CD4-positive, alpha-beta memory T cell (primary cell): ENCODE measurements at regions not wholly inside any gene's neighbourhood (a gene's known extent, or its start where the extent isn't known, plus 50 kb on each side); places are given as distances from the start of the nearest gene placed in this dataset.

ENCODE experiments used
- CTCF ChIA-PET: fragments of 350-600 bp; sonication (Branson Sonifier 250); formaldehyde crosslinking; loops from one replicate; lab custom pipeline; 2021; ENCODE audit warnings: inconsistent platforms; ENCODE audit not compliant: partially characterized antibody; lab: Charles Lee
- POLR2A ChIA-PET: fragments of 350-600 bp; sonication (Branson Sonifier 250); formaldehyde crosslinking; loops from one replicate; lab custom pipeline; 2021; ENCODE audit not compliant: partially characterized antibody; lab: Charles Lee
- DNase-seq, 5 donors: peaks; one replicate each; pipeline versions ENCODE4 v3.0.0 to v3.0.0-alpha.2; 2020 to 2022; ENCODE audit warnings: mixed read lengths in 1 of 5
- H3K27ac ChIP-seq: one replicate; pipeline ENCODE4 v1.7.0; 2013; ENCODE audit warnings: low read depth, low read length
- H3K27me3 ChIP-seq: 2 replicates; pipeline ENCODE4 v1.7.0; 2013; ENCODE audit warnings: mild to moderate bottlenecking, low read length, moderate library complexity; ENCODE audit not compliant: insufficient read depth
- H3K36me3 ChIP-seq: 2 replicates; pipeline ENCODE4 v1.7.0; 2013; ENCODE audit warnings: mild to moderate bottlenecking, low read length, moderate library complexity; ENCODE audit not compliant: insufficient read depth
- H3K4me1 ChIP-seq: 2 replicates; pipeline ENCODE4 v1.7.0; 2013; ENCODE audit warnings: mild to moderate bottlenecking, low read length, moderate library complexity; ENCODE audit not compliant: insufficient read depth
- H3K4me3 ChIP-seq, 2 donors: one replicate each; pipeline ENCODE4 v1.7.0; 2013; ENCODE audit warnings: low read length in 2 of 2, mild to moderate bottlenecking in 1 of 2
- H3K9me3 ChIP-seq, 2 donors: one replicate each; pipeline ENCODE4 v1.7.0; 2013; ENCODE audit warnings: low read length in 2 of 2, control low read depth in 1 of 2; ENCODE audit not compliant: control insufficient read depth in 1 of 2
- H3K27ac Mint-ChIP-seq, 7 donors: one replicate each; pipeline ENCODE4 v1.8.0; 2020 to 2021; ENCODE audit warnings: mixed read lengths in 7 of 7, mild to moderate bottlenecking in 6 of 7, inconsistent platforms in 3 of 7, moderate library complexity in 3 of 7
- H3K27me3 Mint-ChIP-seq, 2 donors: one replicate each; pipeline ENCODE4 v1.8.0; 2020 to 2021; ENCODE audit warnings: mixed read lengths in 2 of 2
- H3K36me3 Mint-ChIP-seq, 2 donors: one replicate each; pipeline ENCODE4 v1.8.0; 2020 to 2021; ENCODE audit warnings: mixed read lengths in 2 of 2, inconsistent platforms in 1 of 2, mild to moderate bottlenecking in 1 of 2
- H3K4me1 Mint-ChIP-seq, 4 donors: one replicate each; pipeline ENCODE4 v1.8.0; 2020 to 2021; ENCODE audit warnings: mixed read lengths in 4 of 4, mild to moderate bottlenecking in 1 of 4
- H3K4me3 Mint-ChIP-seq, 8 donors: one replicate each; pipeline ENCODE4 v1.8.0; 2020 to 2021; ENCODE audit warnings: mixed read lengths in 8 of 8, mild to moderate bottlenecking in 7 of 8, moderate library complexity in 6 of 8, inconsistent platforms in 3 of 8
- H3K9me3 Mint-ChIP-seq, 8 donors: one replicate each; pipeline ENCODE4 v1.8.0; 2020 to 2021; ENCODE audit warnings: mixed read lengths in 8 of 8, mild to moderate bottlenecking in 5 of 8, inconsistent platforms in 3 of 8, moderate library complexity in 1 of 8
- intact Hi-C: fragments of 100-400 bp; cut with micrococcal nuclease; formaldehyde crosslinking; loops from one replicate; pipeline ENCODE4 v1.15.1; 2023

- POLR2A ChIA-PET, result no interaction called here
- Histone ChIP-seq H3K4me1 (no peaks in the 10 kb centered on the region), H3K9me3 (peaks cover 0 to 7% of the 10 kb centered on the region in 2 donors), H3K27ac (no peak overlapping the region), H3K27me3 (no peaks in the 10 kb centered on the region), H3K36me3 (no peaks in the 10 kb centered on the region), H3K4me3 (no peak overlapping the region)
- no peak overlapping the region for H3K27ac Mint-ChIP-seq
- H3K4me3 Mint-ChIP-seq, result no peak overlapping the region
- peaks cover 2 to 41% (median 32%) of the 10 kb centered on the region in 8 donors for H3K9me3 Mint-ChIP-seq
- CTCF ChIA-PET, result interaction anchor here (0.8 to 1.3 kb wide), 2 partner anchors 10 to 27 kb away, joined by 3 to 4 read pairs; no protein-coding TSS in a partner anchor
- DNase-seq, result no peak
- peaks cover 3 to 11% of the 10 kb centered on the region in 2 donors for H3K36me3 Mint-ChIP-seq
- H3K4me1 Mint-ChIP-seq, result no peaks in the 10 kb centered on the region
- intact Hi-C loops, result no loop called here
- peaks cover 6 to 9% of the 10 kb centered on the region in 2 donors for H3K27me3 Mint-ChIP-seq
These were observed 95.4 kb upstream of the KLF14 start for GRCh38 chr7:130829415-130829814.

GRCh38 chr7:130831322-130831721, 97.3 kb upstream of the KLF14 start:
- POLR2A ChIA-PET, result no interaction called here
- Histone ChIP-seq H3K4me3 (no peak overlapping the region), H3K27ac (no peak overlapping the region), H3K36me3 (no peaks in the 10 kb centered on the region), H3K4me1 (no peaks in the 10 kb centered on the region), H3K27me3 (no peaks in the 10 kb centered on the region), H3K9me3 (no peaks in the 10 kb centered on the region)
- H3K9me3 Mint-ChIP-seq, result peaks cover 2 to 26% (median 19%) of the 10 kb centered on the region in 8 donors
- H3K27ac Mint-ChIP-seq, result no peak overlapping the region
- H3K36me3 Mint-ChIP-seq, result peaks cover 0 to 8% of the 10 kb centered on the region in 2 donors
- DNase-seq, result no peak
- H3K27me3 Mint-ChIP-seq, result peaks cover 6 to 12% of the 10 kb centered on the region in 2 donors
- no peak overlapping the region for H3K4me3 Mint-ChIP-seq
- no peaks in the 10 kb centered on the region for H3K4me1 Mint-ChIP-seq
- intact Hi-C loops, result no loop called here
- CTCF ChIA-PET, result interaction anchor here (1.2 to 2.6 kb wide), 3 partner anchors 349 to 759 kb away, joined by 3 to 15 read pairs (median 14); no protein-coding TSS in a partner anchor

GRCh38 chr7:130831817-130832481, 97.9 kb upstream of the KLF14 start:
- H3K27ac ChIP-seq, result no peak overlapping the region
- no peak overlapping the region for H3K4me3 ChIP-seq
- H3K36me3 ChIP-seq, result no peaks in the 10 kb centered on the region
- ChIA-PET CTCF (interaction anchor here (0.8 to 2.6 kb wide), 8 partner anchors 9 to 769 kb away, joined by 3 to 15 read pairs (median 4); no protein-coding TSS in a partner anchor), POLR2A (no interaction called here)
- H3K4me1 Mint-ChIP-seq, result no peaks in the 10 kb centered on the region
- peaks cover 5 to 12% of the 10 kb centered on the region in 2 donors for H3K27me3 Mint-ChIP-seq
- intact Hi-C loops, result loop anchor here (1.0 kb wide), 2 partner anchors 760 to 769 kb away; no protein-coding TSS in a partner anchor
- no peaks in the 10 kb centered on the region for H3K4me1 ChIP-seq
- peaks cover 2 to 20% (median 14%) of the 10 kb centered on the region in 8 donors for H3K9me3 Mint-ChIP-seq
- no peaks in the 10 kb centered on the region for H3K27me3 ChIP-seq
- no peak overlapping the region for H3K4me3 Mint-ChIP-seq
- H3K27ac Mint-ChIP-seq, result no peak overlapping the region
- peaks cover 0 to 8% of the 10 kb centered on the region in 2 donors for H3K36me3 Mint-ChIP-seq
- DNase-seq, result peak in 4 of 5 donors; percentile 16 to 24 (median 18)
- H3K9me3 ChIP-seq, result no peaks in the 10 kb centered on the region

GRCh38 chr7:130838738-130839137, 104.7 kb upstream of the KLF14 start:
- Mint-ChIP-seq H3K4me3 (no peak overlapping the region), H3K27me3 (peaks cover 11 to 23% of the 10 kb centered on the region in 2 donors), H3K9me3 (no peaks in the 10 kb centered on the region), H3K4me1 (peaks cover 0 to 1% (median under 1%) of the 10 kb centered on the region in 4 donors), H3K27ac (no peak overlapping the region), H3K36me3 (no peaks in the 10 kb centered on the region)
- ChIA-PET POLR2A (no interaction called here), CTCF (no interaction called here)
- intact Hi-C loops, result no loop called here
- Histone ChIP-seq H3K27ac (no peak overlapping the region), H3K27me3 (no peaks in the 10 kb centered on the region), H3K4me1 (no peaks in the 10 kb centered on the region), H3K4me3 (no peak overlapping the region), H3K9me3 (no peaks in the 10 kb centered on the region), H3K36me3 (no peaks in the 10 kb centered on the region)
- no peak for DNase-seq

GRCh38 chr7:130840599-130840998, 106.6 kb upstream of the KLF14 start:
- DNase-seq, result no peak
- CTCF ChIA-PET, result interaction anchor here (2.0 kb wide), 1 partner anchor 8 kb away, joined by 8 read pairs; no protein-coding TSS in a partner anchor
- no peak overlapping the region for H3K27ac ChIP-seq
- H3K9me3 Mint-ChIP-seq, result peaks cover 0 to 4% (median 0%) of the 10 kb centered on the region in 8 donors
- H3K36me3 Mint-ChIP-seq, result no peaks in the 10 kb centered on the region
- H3K4me1 Mint-ChIP-seq, result peaks cover 0 to 1% (median under 1%) of the 10 kb centered on the region in 4 donors
- H3K4me3 Mint-ChIP-seq, result no peak overlapping the region
- H3K4me3 ChIP-seq, result no peak overlapping the region
- peaks cover 19 to 32% of the 10 kb centered on the region in 2 donors for H3K27me3 Mint-ChIP-seq
- POLR2A ChIA-PET, result no interaction called here
- H3K4me1 ChIP-seq, result no peaks in the 10 kb centered on the region
- no peaks in the 10 kb centered on the region for H3K9me3 ChIP-seq
- no peaks in the 10 kb centered on the region for H3K27me3 ChIP-seq
- H3K36me3 ChIP-seq, result no peaks in the 10 kb centered on the region
- H3K27ac Mint-ChIP-seq, result no peak overlapping the region
- intact Hi-C loops, result no loop called here

GRCh38 chr7:130841416-130841815, 107.4 kb upstream of the KLF14 start:
- DNase-seq, result no peak
- intact Hi-C loops, result no loop called here
- no peak overlapping the region for H3K4me3 Mint-ChIP-seq
- no peaks in the 10 kb centered on the region for H3K36me3 Mint-ChIP-seq
- no peaks in the 10 kb centered on the region for H3K36me3 ChIP-seq
- H3K4me1 Mint-ChIP-seq, result peaks cover 0 to 1% (median under 1%) of the 10 kb centered on the region in 4 donors
- CTCF ChIA-PET, result interaction anchor here (2.0 kb wide), 1 partner anchor 9 kb away, joined by 8 read pairs; no protein-coding TSS in a partner anchor
- no peak overlapping the region for H3K4me3 ChIP-seq
- POLR2A ChIA-PET, result no interaction called here
- H3K27me3 Mint-ChIP-seq, result peaks cover 21 to 28% of the 10 kb centered on the region in 2 donors
- H3K27ac ChIP-seq, result no peak overlapping the region
- no peaks in the 10 kb centered on the region for H3K9me3 ChIP-seq
- no peak overlapping the region for H3K27ac Mint-ChIP-seq
- no peaks in the 10 kb centered on the region for H3K27me3 ChIP-seq
- H3K4me1 ChIP-seq, result no peaks in the 10 kb centered on the region
- peaks cover 0 to 5% (median 0%) of the 10 kb centered on the region in 8 donors for H3K9me3 Mint-ChIP-seq

- intact Hi-C loops, result no loop called here
- Mint-ChIP-seq H3K9me3 (peaks cover 0 to 5% (median 0%) of the 10 kb centered on the region in 8 donors), H3K36me3 (no peaks in the 10 kb centered on the region), H3K27me3 (peaks cover 21 to 26% of the 10 kb centered on the region in 2 donors), H3K27ac (no peak overlapping the region), H3K4me3 (no peak overlapping the region), H3K4me1 (peaks cover 0 to 1% (median under 1%) of the 10 kb centered on the region in 4 donors)
- no peak for DNase-seq
- Histone ChIP-seq H3K9me3 (no peaks in the 10 kb centered on the region), H3K27me3 (no peaks in the 10 kb centered on the region), H3K4me3 (no peak overlapping the region), H3K27ac (no peak overlapping the region), H3K4me1 (no peaks in the 10 kb centered on the region), H3K36me3 (no peaks in the 10 kb centered on the region)
- ChIA-PET POLR2A (no interaction called here), CTCF (interaction anchor here (1.3 kb wide), 1 partner anchor 11 kb away, joined by 3 read pairs; no protein-coding TSS in a partner anchor)
These were observed 109.7 kb upstream of the KLF14 start for GRCh38 chr7:130843703-130844102.
